ENCODE measurements at regions not wholly inside any gene's neighbourhood (a gene's known extent, or its start where the extent isn't known, plus 50 kb on each side); places are given as distances from the start of the nearest gene placed in this dataset.

GRCh38 chr5:87949676-87950631 is 318.7 kb downstream of the TMEM161B start:
- Mint-ChIP-seq H3K36me3 (ENCODE audit: low read depth) (no peaks in the 10 kb centered on the region), H3K27me3 (ENCODE audit: low read depth) (no peaks in the 10 kb centered on the region), H3K4me1 (ENCODE audit: low read depth) (no peaks in the 10 kb centered on the region), H3K4me3 (no peak overlapping the region), H3K9me3 (no peaks in the 10 kb centered on the region), H3K27ac (no peak overlapping the region)

DNA sequence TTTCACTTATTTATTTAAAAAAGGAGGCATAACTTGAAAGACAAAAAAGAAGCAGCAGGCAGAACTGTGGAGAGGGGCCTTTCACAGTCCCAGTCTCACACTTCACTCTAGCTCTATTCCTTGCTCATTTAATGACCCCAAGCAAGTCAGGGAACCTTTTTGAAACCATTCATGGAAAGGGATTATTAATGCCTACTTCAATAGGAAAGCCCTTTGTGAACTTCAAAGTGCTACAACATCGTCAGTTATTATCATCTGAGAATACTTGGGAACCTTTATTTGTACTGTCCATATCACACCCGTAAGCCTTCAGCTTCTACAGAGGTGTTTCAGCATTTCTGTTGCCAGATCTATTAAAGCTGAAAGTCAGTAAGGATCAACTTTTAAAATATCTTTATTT is 320.2 kb downstream of the TMEM161B start:
- H3K36me3 Mint-ChIP-seq (ENCODE audit: low read depth): no peaks in the 10 kb centered on the region
- no peak overlapping the region for H3K4me3 Mint-ChIP-seq
- no peak overlapping the region for H3K27ac Mint-ChIP-seq
- no peaks in the 10 kb centered on the region for H3K9me3 Mint-ChIP-seq
- H3K27me3 Mint-ChIP-seq (ENCODE audit: low read depth): no peaks in the 10 kb centered on the region
- no peaks in the 10 kb centered on the region for H3K4me1 Mint-ChIP-seq (ENCODE audit: low read depth)

DNA sequence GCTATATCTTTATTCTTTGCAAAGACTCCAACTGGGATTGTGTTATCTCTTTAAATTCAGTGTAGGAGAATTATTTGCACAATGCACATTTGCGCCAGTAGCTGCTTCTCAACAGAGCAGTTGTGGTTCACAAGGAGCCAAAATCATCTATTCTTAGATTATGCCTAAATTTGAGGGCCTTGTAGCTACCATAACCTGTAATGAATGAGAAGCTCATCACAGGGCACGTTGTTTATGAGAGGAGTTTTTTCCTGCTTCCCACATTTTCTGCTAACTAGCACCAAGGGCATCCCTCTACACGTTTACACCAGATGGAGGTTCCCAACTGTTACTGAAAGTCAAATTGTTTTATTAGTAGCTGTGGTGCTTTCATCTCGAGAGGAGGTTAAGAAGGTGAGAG is 322.4 kb downstream of the TMEM161B start:
- H3K27ac Mint-ChIP-seq: no peak overlapping the region
- no peak overlapping the region for H3K4me3 Mint-ChIP-seq
- no peaks in the 10 kb centered on the region for H3K9me3 Mint-ChIP-seq
- H3K4me1 Mint-ChIP-seq (ENCODE audit: low read depth): no peaks in the 10 kb centered on the region
- no peaks in the 10 kb centered on the region for H3K27me3 Mint-ChIP-seq (ENCODE audit: low read depth)
- no peaks in the 10 kb centered on the region for H3K36me3 Mint-ChIP-seq (ENCODE audit: low read depth)

- no peaks in the 10 kb centered on the region for H3K36me3 Mint-ChIP-seq (ENCODE audit: low read depth)
- H3K4me3 Mint-ChIP-seq: no peak overlapping the region
- no peak overlapping the region for H3K27ac Mint-ChIP-seq
- no peaks in the 10 kb centered on the region for H3K4me1 Mint-ChIP-seq (ENCODE audit: low read depth)
- H3K9me3 Mint-ChIP-seq: no peaks in the 10 kb centered on the region
- no peaks in the 10 kb centered on the region for H3K27me3 Mint-ChIP-seq (ENCODE audit: low read depth)
Measured at GRCh38 chr5:87945286-87945650, 323.4 kb downstream of the TMEM161B start.

GRCh38 chr5:87944553-87945285 is 323.9 kb downstream of the TMEM161B start:
- Mint-ChIP-seq H3K27me3 (ENCODE audit: low read depth) (no peaks in the 10 kb centered on the region), H3K36me3 (ENCODE audit: low read depth) (no peaks in the 10 kb centered on the region), H3K9me3 (no peaks in the 10 kb centered on the region), H3K4me3 (no peak overlapping the region), H3K27ac (no peak overlapping the region), H3K4me1 (ENCODE audit: low read depth) (no peaks in the 10 kb centered on the region)

- Mint-ChIP-seq H3K4me3 (no peak overlapping the region), H3K9me3 (no peaks in the 10 kb centered on the region), H3K36me3 (ENCODE audit: low read depth) (no peaks in the 10 kb centered on the region), H3K4me1 (ENCODE audit: low read depth) (no peaks in the 10 kb centered on the region), H3K27me3 (ENCODE audit: low read depth) (no peaks in the 10 kb centered on the region), H3K27ac (no peak overlapping the region)
Measured at GRCh38 chr5:87940775-87941174, 327.9 kb downstream of the TMEM161B start.

- H3K4me3 Mint-ChIP-seq: no peak overlapping the region
- no peaks in the 10 kb centered on the region for H3K4me1 Mint-ChIP-seq (ENCODE audit: low read depth)
- no peaks in the 10 kb centered on the region for H3K36me3 Mint-ChIP-seq (ENCODE audit: low read depth)
- no peaks in the 10 kb centered on the region for H3K27me3 Mint-ChIP-seq (ENCODE audit: low read depth)
- H3K9me3 Mint-ChIP-seq: no peaks in the 10 kb centered on the region
- no peak overlapping the region for H3K27ac Mint-ChIP-seq
Measured at GRCh38 chr5:87936667-87937066, 332.0 kb downstream of the TMEM161B start.

DNA sequence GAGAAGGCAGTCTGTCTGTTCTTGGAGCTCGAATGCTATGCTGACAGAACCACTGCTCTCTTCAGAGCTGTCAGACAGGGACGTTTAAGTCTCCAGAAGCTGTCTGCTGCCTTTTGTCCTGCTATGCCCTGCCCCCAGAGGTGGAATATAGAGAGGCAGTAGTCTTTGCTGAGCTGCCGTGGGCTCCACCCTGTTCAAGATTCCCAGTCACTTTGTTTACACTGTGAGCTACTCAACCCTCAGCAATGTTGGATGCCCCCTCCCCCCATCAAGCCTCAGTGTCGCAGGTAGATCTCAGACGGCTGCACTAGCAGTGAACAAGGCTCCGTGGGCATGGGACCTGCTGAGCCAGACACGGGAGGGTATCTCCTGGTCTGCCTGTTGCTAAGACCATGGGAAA is 344.2 kb downstream of the TMEM161B start:
- H3K9me3 Mint-ChIP-seq: peaks cover 4% of the 10 kb centered on the region
- H3K27ac Mint-ChIP-seq: no peak overlapping the region
- no peak overlapping the region for H3K4me3 Mint-ChIP-seq
- no peaks in the 10 kb centered on the region for H3K27me3 Mint-ChIP-seq (ENCODE audit: low read depth)
- H3K36me3 Mint-ChIP-seq (ENCODE audit: low read depth): no peaks in the 10 kb centered on the region
- H3K4me1 Mint-ChIP-seq (ENCODE audit: low read depth): no peaks in the 10 kb centered on the region

GRCh38 chr5:87916320-87916719 is 352.3 kb downstream of the TMEM161B start:
- H3K27me3 Mint-ChIP-seq (ENCODE audit: low read depth): no peaks in the 10 kb centered on the region
- H3K4me1 Mint-ChIP-seq (ENCODE audit: low read depth): no peaks in the 10 kb centered on the region
- H3K9me3 Mint-ChIP-seq: no peaks in the 10 kb centered on the region
- no peak overlapping the region for H3K4me3 Mint-ChIP-seq
- H3K27ac Mint-ChIP-seq: no peak overlapping the region
- no peaks in the 10 kb centered on the region for H3K36me3 Mint-ChIP-seq (ENCODE audit: low read depth)

- H3K4me3 Mint-ChIP-seq: no peak overlapping the region
- no peaks in the 10 kb centered on the region for H3K9me3 Mint-ChIP-seq
- no peak overlapping the region for H3K27ac Mint-ChIP-seq
- no peaks in the 10 kb centered on the region for H3K36me3 Mint-ChIP-seq (ENCODE audit: low read depth)
- H3K4me1 Mint-ChIP-seq (ENCODE audit: low read depth): no peaks in the 10 kb centered on the region
- H3K27me3 Mint-ChIP-seq (ENCODE audit: low read depth): no peaks in the 10 kb centered on the region
Measured at GRCh38 chr5:87912419-87912818, 356.2 kb downstream of the TMEM161B start.

- Mint-ChIP-seq H3K36me3 (ENCODE audit: low read depth) (no peaks in the 10 kb centered on the region), H3K9me3 (no peaks in the 10 kb centered on the region), H3K27ac (no peak overlapping the region), H3K4me1 (ENCODE audit: low read depth) (no peaks in the 10 kb centered on the region), H3K27me3 (ENCODE audit: low read depth) (no peaks in the 10 kb centered on the region), H3K4me3 (no peak overlapping the region)
Measured at GRCh38 chr5:87909382-87909781, 359.3 kb downstream of the TMEM161B start.

- Mint-ChIP-seq H3K4me3 (no peak overlapping the region), H3K4me1 (ENCODE audit: low read depth) (no peaks in the 10 kb centered on the region), H3K27ac (no peak overlapping the region), H3K36me3 (ENCODE audit: low read depth) (no peaks in the 10 kb centered on the region), H3K27me3 (ENCODE audit: low read depth) (no peaks in the 10 kb centered on the region), H3K9me3 (no peaks in the 10 kb centered on the region)
Measured at GRCh38 chr5:87906962-87907361, 361.7 kb downstream of the TMEM161B start.

GRCh38 chr5:87900419-87900818 is 368.2 kb downstream of the TMEM161B start:
- Mint-ChIP-seq H3K4me3 (no peak overlapping the region), H3K27ac (no peak overlapping the region), H3K36me3 (ENCODE audit: low read depth) (no peaks in the 10 kb centered on the region), H3K4me1 (ENCODE audit: low read depth) (no peaks in the 10 kb centered on the region), H3K9me3 (no peaks in the 10 kb centered on the region), H3K27me3 (ENCODE audit: low read depth) (no peaks in the 10 kb centered on the region)

DNA sequence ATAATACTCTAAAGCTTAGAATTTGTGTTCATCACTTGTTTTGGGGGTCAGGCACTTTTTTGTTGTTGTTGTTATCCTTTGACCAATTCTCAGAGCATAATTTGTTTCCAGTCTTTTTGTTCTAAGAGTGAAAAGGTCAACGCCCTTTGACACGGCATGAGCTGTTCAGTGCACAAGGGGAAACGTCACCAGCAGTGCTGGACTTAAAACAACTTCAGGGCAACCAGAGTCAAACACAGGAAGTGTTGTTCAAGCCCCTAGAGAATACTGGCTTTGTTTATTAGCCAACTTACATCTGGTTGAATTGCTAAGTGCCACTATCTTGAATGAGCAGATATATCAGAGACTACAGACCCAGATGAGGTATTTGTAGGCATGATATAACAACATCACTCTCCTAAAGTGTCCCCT is 368.9 kb downstream of the TMEM161B start:
- Mint-ChIP-seq H3K27me3 (ENCODE audit: low read depth) (no peaks in the 10 kb centered on the region), H3K4me3 (no peak overlapping the region), H3K36me3 (ENCODE audit: low read depth) (no peaks in the 10 kb centered on the region), H3K4me1 (ENCODE audit: low read depth) (no peaks in the 10 kb centered on the region), H3K9me3 (no peaks in the 10 kb centered on the region), H3K27ac (no peak overlapping the region)

- no peak overlapping the region for H3K4me3 Mint-ChIP-seq
Measured at GRCh38 chr5:87899208-87899661, 369.4 kb downstream of the TMEM161B start.

More at GRCh38 chr5:87899208-87899661, 369.4 kb downstream of the TMEM161B start:
- no peaks in the 10 kb centered on the region for H3K36me3 Mint-ChIP-seq (ENCODE audit: low read depth)
- no peaks in the 10 kb centered on the region for H3K9me3 Mint-ChIP-seq
- no peak overlapping the region for H3K27ac Mint-ChIP-seq
- no peaks in the 10 kb centered on the region for H3K4me1 Mint-ChIP-seq (ENCODE audit: low read depth)
- no peaks in the 10 kb centered on the region for H3K27me3 Mint-ChIP-seq (ENCODE audit: low read depth)
